Prostate gland (tissue), 2 donors: ENCODE measurements at regions not wholly inside any gene's neighbourhood (a gene's known extent, or its start where the extent isn't known, plus 50 kb on each side); places are given as distances from the start of the nearest gene placed in this dataset.

Experiments
- POLR2A ChIP-seq: fragments of 450-650 bp; IDR thresholded peaks from one replicate; pipeline ENCODE4 v1.6.1; 2016; ENCODE audit warnings: antibody characterized with exemption, mild to moderate bottlenecking
- TF ChIP-seq, protein P1 (sequence below), 4 experiments: fragments of 200-600 bp in 2 of 4; fragments of 450-650 bp in 2 of 4; sonication (generic) in 2 of 4; IDR thresholded peaks; 1 replicate in 3 of 4; 2 replicates in 1 of 4; pipeline ENCODE4 v1.5.1; 2016 to 2019; ENCODE audit warnings: antibody characterized with exemption in 4 of 4, mild to moderate bottlenecking in 2 of 4, moderate library complexity in 2 of 4

GRCh38 chr13:31517599-31517998, 221.7 kb upstream of the RXFP2 start:
- TF ChIP-seq, protein P1, sequence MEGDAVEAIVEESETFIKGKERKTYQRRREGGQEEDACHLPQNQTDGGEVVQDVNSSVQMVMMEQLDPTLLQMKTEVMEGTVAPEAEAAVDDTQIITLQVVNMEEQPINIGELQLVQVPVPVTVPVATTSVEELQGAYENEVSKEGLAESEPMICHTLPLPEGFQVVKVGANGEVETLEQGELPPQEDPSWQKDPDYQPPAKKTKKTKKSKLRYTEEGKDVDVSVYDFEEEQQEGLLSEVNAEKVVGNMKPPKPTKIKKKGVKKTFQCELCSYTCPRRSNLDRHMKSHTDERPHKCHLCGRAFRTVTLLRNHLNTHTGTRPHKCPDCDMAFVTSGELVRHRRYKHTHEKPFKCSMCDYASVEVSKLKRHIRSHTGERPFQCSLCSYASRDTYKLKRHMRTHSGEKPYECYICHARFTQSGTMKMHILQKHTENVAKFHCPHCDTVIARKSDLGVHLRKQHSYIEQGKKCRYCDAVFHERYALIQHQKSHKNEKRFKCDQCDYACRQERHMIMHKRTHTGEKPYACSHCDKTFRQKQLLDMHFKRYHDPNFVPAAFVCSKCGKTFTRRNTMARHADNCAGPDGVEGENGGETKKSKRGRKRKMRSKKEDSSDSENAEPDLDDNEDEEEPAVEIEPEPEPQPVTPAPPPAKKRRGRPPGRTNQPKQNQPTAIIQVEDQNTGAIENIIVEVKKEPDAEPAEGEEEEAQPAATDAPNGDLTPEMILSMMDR (IDR thresholded peaks at IDR 0.05): no peak
- no peak for TF ChIP-seq POLR2A
